HepG2 (cell line): ENCODE measurements at regions not wholly inside any gene's neighbourhood (a gene's known extent, or its start where the extent isn't known, plus 50 kb on each side); places are given as distances from the start of the nearest gene placed in this dataset.

Experiments
- ATAC-seq: fragments of 200-7000 bp; cut with Tn5 transposase; 3 replicates; pipeline ENCODE4 v1.9.1; 2020; ENCODE audit warnings: mild to moderate bottlenecking, moderate library complexity
- BruUV-seq: library from RNA; stranded (reverse); fragments of 400-500 nt; replicated peaks from 2 replicates; lab custom pipeline; 2021; lab: Mats Ljungman, UMichigan
- CTCF ChIA-PET: fragments of 300-600 bp; formaldehyde crosslinking; extraction: SDS; loops from one replicate; lab custom pipeline; 2021; ENCODE audit warnings: low total read pairs, inconsistent platforms, low intra/inter-chr PET ratio; lab: Yijun Ruan, JAX
- POLR2A ChIA-PET: fragments of 350-600 bp; sonication (Branson Sonifier 250); formaldehyde crosslinking; loops from one replicate; lab custom pipeline; 2020; ENCODE audit warnings: antibody characterized with exemption, inconsistent platforms; lab: Yijun Ruan, JAX
- DNase-seq: peaks from one replicate; pipeline ENCODE4 v3.0.0-alpha.2; 2015; ENCODE audit warnings: low spot score
- FAIRE-seq: peaks from 3 replicates; lab custom pipeline; 2011; peaks lifted over from hg19 to GRCh38; lab: Jason Lieb, UNC
- H2AFZ ChIP-seq: one replicate; pipeline ENCODE4 v1.6.1; 2011; ENCODE audit warnings: low read length, inconsistent platforms
- H3K27ac ChIP-seq: fragments of 300-600 bp; 3 replicates; pipeline ENCODE4 v1.8.0; 2011; ENCODE audit warnings: mixed run types, mild to moderate bottlenecking, mixed read lengths, low read length, inconsistent platforms; ENCODE audit not compliant: insufficient read depth; ENCODE audit errors: extremely low read length
- H3K27me3 ChIP-seq, 2 experiments: fragments of 200-600 bp in 1 of 2; 2 replicates in 1 of 2; 3 replicates in 1 of 2; pipeline versions ENCODE4 v1.6.0 to v1.8.0; 2011; ENCODE audit warnings: low read length in 2 of 2, mild to moderate bottlenecking in 2 of 2, moderate library complexity in 2 of 2, inconsistent platforms in 1 of 2; ENCODE audit not compliant: insufficient read depth in 2 of 2, control insufficient read depth in 1 of 2
- H3K36me3 ChIP-seq, 2 experiments: fragments of 200-600 bp in 1 of 2; replicated peaks in 1 of 2; 2 replicates in 1 of 2; 3 replicates in 1 of 2; pipeline versions ENCODE4 v1.5.1 to v1.8.0; 2011; ENCODE audit warnings: low read length in 2 of 2, inconsistent platforms in 1 of 2; ENCODE audit not compliant: insufficient read depth in 2 of 2, control insufficient read depth in 1 of 2
- H3K4me1 ChIP-seq: 2 replicates; pipeline ENCODE4 v1.5.1; 2012; ENCODE audit warnings: low read length, inconsistent platforms; ENCODE audit not compliant: insufficient read depth
- H3K4me2 ChIP-seq: 2 replicates; pipeline ENCODE4 v1.6.0; 2011; ENCODE audit warnings: low read depth, low read length, inconsistent platforms
- H3K4me3 ChIP-seq, 3 experiments: fragments of 200-600 bp in 1 of 3; sonication (generic), shearing (Covaris generic) in 1 of 3; replicated peaks in 1 of 3; 2 replicates each; pipeline ENCODE4 v1.5.1; 2011 to 2016; ENCODE audit warnings: low read length in 3 of 3, inconsistent platforms in 2 of 3, low read depth in 2 of 3, mild to moderate bottlenecking in 2 of 3, control low read depth in 1 of 3, mixed read lengths in 1 of 3; ENCODE audit not compliant: insufficient read depth in 1 of 3
- H3K79me2 ChIP-seq: one replicate; pipeline ENCODE4 v1.6.1; 2011; ENCODE audit warnings: low read length, inconsistent platforms; ENCODE audit not compliant: insufficient read depth
- H3K9ac ChIP-seq: 2 replicates; pipeline ENCODE4 v1.6.0; 2011; ENCODE audit warnings: mild to moderate bottlenecking, low read depth, low read length, inconsistent platforms; ENCODE audit not compliant: insufficient read depth
- H3K9me3 ChIP-seq: 2 replicates; pipeline ENCODE4 v1.5.1; 2012; ENCODE audit warnings: mild to moderate bottlenecking, low read length
- H4K20me1 ChIP-seq: 2 replicates; pipeline ENCODE4 v1.6.0; 2011; ENCODE audit warnings: inconsistent platforms, mild to moderate bottlenecking, low read length, moderate library complexity; ENCODE audit not compliant: insufficient read depth
- HDAC2 ChIP-seq: sonication (generic); formaldehyde crosslinking; IDR thresholded peaks from 2 replicates; pipeline ENCODE4 v1.4.0; 2020; ENCODE audit warnings: missing genetic modification reagents
- RFX1 ChIP-seq: fragments of 450-650 bp; IDR thresholded peaks from 2 replicates; pipeline ENCODE4 v1.6.1; 2017
- SMARCC2 ChIP-seq: fragments of 450-650 bp; IDR thresholded peaks from 2 replicates; pipeline ENCODE4 v1.6.1; 2017; ENCODE audit warnings: antibody characterized with exemption, mild to moderate bottlenecking
- THYN1 ChIP-seq: sonication (generic); formaldehyde crosslinking; IDR thresholded peaks from 2 replicates; pipeline ENCODE4 v1.8.1; 2023; ENCODE audit warnings: low read depth, mild to moderate bottlenecking, moderate library complexity, missing genetic modification reagents, borderline replicate concordance
- ZNF121 ChIP-seq: sonication (generic); formaldehyde crosslinking; IDR thresholded peaks from 2 replicates; pipeline ENCODE4 v1.5.0; 2020; ENCODE audit warnings: mild to moderate bottlenecking, missing genetic modification reagents
- ZNF136 ChIP-seq: sonication (generic); formaldehyde crosslinking; IDR thresholded peaks from 2 replicates; pipeline ENCODE4 v1.8.1; 2022; ENCODE audit warnings: low read depth, mild to moderate bottlenecking, moderate library complexity, missing genetic modification reagents
- ZNF17 ChIP-seq: sonication (generic); formaldehyde crosslinking; IDR thresholded peaks from 2 replicates; pipeline ENCODE4 v1.5.0; 2020; ENCODE audit warnings: mild to moderate bottlenecking, missing genetic modification reagents
- ZNF761 ChIP-seq: sonication (generic); formaldehyde crosslinking; conservative IDR thresholded peaks from 2 replicates; pipeline ENCODE4 v1.4.0; 2020; ENCODE audit warnings: mild to moderate bottlenecking, missing genetic modification reagents
- WGBS: methylation state at CpG from one replicate; pipeline ENCODE4 v1.1.6; 2017; ENCODE audit warnings: low lambda C conversion rate; 5-methylcytosine and 5-hydroxymethylcytosine counted together
- in situ Hi-C: cut with HindIII; loops from 2 replicates; pipeline ENCODE4 v1.10.0; 2017; ENCODE audit warnings: low pct_unique_long_range_greater_than_20kb; ENCODE audit not compliant: extremely low pct_ligation_motif_present
- intact Hi-C: fragments of 100-400 bp; cut with micrococcal nuclease; formaldehyde crosslinking; loops from one replicate; pipeline ENCODE4 v1.10.0; 2022; ENCODE audit not compliant: unreplicated experiment
- TF ChIP-seq, protein P1 (sequence below): sonication (generic); formaldehyde crosslinking; IDR thresholded peaks from 2 replicates; pipeline ENCODE4 v1.4.0; 2020; ENCODE audit warnings: mild to moderate bottlenecking, missing genetic modification reagents

DNA sequence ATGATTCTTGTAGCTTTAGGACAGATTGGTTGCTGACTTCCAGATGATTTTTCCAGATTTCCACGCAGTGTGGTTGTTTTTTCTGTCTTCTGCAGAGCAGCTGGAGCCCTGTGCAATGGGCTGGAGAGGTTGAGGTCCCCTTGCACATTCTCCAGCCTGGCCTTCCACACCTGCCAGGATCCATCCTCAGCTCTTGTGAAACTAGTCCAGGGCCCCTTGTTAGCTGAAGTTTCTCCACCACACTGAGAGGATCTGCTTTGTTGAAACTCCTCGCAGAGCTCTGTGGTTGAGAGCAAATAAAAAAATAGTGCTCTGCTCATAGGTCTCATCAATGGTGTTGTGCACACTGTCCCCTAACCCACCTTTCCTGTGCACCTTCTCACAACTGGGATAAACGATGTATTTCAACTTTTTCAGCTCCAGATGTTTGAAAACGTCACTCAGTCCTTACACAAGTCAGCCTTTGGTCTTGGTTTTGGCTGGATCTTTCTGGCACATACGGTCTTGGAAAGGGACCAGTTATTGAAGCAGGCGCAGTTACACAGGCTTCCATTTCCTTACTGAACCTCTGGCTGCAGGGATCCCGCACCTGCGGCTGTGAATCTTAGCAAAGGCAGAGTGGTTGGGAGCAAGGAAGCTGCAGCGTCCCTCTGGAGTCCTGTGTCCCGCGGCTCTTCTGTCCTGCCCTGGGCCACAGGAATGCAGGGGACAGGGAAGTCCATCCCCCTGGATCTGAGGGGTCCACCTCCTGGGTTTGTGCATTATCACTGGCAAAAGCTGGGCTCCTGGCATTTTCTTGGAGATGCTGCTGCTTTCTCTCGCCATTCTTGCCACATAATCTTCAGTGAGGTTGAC lies 272.0 kb upstream of the DSEL start:
- Histone ChIP-seq H3K4me3 (no peak overlapping the region), H2AFZ (no peak overlapping the region), H3K9me3 (no peaks in the 10 kb centered on the region), H3K79me2 (no peaks in the 10 kb centered on the region), H3K27me3 (no peaks in the 10 kb centered on the region), H3K4me2 (no peak overlapping the region), H3K27ac (no peak overlapping the region), H3K9ac (no peak overlapping the region), H4K20me1 (no peaks in the 10 kb centered on the region), H3K4me1 (no peaks in the 10 kb centered on the region), H3K36me3 (no peaks in the 10 kb centered on the region)
- ATAC-seq = no peak
- intact Hi-C loops = no loop called here
- in situ Hi-C loops = no loop called here
- WGBS = 32% methylated on average over 9 of the region's 12 CpGs
- DNase-seq = no peak
- POLR2A ChIA-PET = no interaction called here
- CTCF ChIA-PET = no interaction called here
- TF ChIP-seq THYN1 (CRISPR knock-in tag) (no peak), ZNF136 (CRISPR knock-in tag) (no peak), HDAC2 (CRISPR knock-in tag) (no peak), ZNF761 (CRISPR knock-in tag) (no peak), ZNF17 (no peak), SMARCC2 (no peak), RFX1 (no peak), ZNF121 (CRISPR knock-in tag) (no peak)
- TF ChIP-seq, protein P1, sequence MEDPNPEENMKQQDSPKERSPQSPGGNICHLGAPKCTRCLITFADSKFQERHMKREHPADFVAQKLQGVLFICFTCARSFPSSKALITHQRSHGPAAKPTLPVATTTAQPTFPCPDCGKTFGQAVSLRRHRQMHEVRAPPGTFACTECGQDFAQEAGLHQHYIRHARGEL (CRISPR knock-in tag) = no peak
- no peak for FAIRE-seq
- no TSS peak for BruUV-seq
